Kidney epithelial cell (primary cell): ENCODE measurements at regions not wholly inside any gene's neighbourhood (a gene's known extent, or its start where the extent isn't known, plus 50 kb on each side); places are given as distances from the start of the nearest gene placed in this dataset.

ENCODE experiments used
- DNase-seq: peaks from one replicate; pipeline ENCODE4 v3.0.0-alpha.2; 2010; ENCODE audit warnings: low read depth
- H3K27me3 ChIP-seq: 2 replicates; pipeline ENCODE4 v1.6.0; 2011; ENCODE audit warnings: low read length; ENCODE audit not compliant: control insufficient read depth, insufficient read depth
- H3K36me3 ChIP-seq: 2 replicates; pipeline ENCODE4 v1.5.1; 2011; ENCODE audit warnings: low read length; ENCODE audit not compliant: control insufficient read depth, insufficient read depth
- H3K4me3 ChIP-seq: 2 replicates; pipeline ENCODE4 v1.5.1; 2011; ENCODE audit warnings: low read depth, mild to moderate bottlenecking, control low read depth, low read length
- TF ChIP-seq, protein P1 (sequence below): IDR thresholded peaks from 2 replicates; pipeline ENCODE4 v1.5.1; 2011; ENCODE audit warnings: mild to moderate bottlenecking, moderate library complexity, low read length, control low read depth, inconsistent platforms; ENCODE audit not compliant: insufficient read depth, poor library complexity, severe bottlenecking

DNA sequence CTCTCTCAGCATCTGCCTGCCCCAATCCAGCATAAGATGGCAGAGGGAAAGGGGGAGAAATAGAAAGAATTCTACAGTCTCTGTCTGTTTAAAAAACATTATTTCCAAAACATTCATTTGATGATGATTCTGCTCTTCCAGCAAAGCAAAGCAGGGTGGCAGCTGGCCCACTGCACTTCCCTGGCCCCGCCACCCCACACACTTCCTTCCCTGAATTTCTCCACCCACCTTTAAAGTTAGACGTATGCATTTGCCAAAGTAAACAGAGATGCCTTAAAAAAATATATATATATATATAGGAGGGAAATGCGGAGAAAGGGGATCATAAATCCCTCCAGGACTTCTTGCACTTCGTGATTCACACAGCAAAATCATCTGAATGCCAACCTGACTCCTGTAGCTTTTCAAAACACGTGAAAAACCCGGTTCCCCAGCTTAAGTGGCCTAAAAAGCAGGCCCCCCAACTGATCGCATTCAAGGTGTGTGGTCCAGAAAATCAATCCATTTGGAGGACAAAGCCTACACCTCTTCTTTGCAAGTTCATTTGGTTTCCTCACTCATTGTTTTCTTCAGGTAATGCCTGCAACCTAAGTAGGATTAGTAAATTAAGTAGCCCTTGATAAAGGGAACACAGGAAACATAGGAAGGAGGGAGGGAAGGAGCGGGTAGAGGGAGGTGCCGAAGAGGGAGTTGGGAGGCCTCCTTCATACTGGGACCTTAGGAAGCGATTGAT, 68.8 kb downstream of the LLPH start:
- Histone ChIP-seq H3K36me3 (no peaks in the 10 kb centered on the region), H3K27me3 (no peaks in the 10 kb centered on the region), H3K4me3 (no peak overlapping the region)
- no peak for DNase-seq
- TF ChIP-seq, protein P1, sequence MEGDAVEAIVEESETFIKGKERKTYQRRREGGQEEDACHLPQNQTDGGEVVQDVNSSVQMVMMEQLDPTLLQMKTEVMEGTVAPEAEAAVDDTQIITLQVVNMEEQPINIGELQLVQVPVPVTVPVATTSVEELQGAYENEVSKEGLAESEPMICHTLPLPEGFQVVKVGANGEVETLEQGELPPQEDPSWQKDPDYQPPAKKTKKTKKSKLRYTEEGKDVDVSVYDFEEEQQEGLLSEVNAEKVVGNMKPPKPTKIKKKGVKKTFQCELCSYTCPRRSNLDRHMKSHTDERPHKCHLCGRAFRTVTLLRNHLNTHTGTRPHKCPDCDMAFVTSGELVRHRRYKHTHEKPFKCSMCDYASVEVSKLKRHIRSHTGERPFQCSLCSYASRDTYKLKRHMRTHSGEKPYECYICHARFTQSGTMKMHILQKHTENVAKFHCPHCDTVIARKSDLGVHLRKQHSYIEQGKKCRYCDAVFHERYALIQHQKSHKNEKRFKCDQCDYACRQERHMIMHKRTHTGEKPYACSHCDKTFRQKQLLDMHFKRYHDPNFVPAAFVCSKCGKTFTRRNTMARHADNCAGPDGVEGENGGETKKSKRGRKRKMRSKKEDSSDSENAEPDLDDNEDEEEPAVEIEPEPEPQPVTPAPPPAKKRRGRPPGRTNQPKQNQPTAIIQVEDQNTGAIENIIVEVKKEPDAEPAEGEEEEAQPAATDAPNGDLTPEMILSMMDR = no peak

DNA sequence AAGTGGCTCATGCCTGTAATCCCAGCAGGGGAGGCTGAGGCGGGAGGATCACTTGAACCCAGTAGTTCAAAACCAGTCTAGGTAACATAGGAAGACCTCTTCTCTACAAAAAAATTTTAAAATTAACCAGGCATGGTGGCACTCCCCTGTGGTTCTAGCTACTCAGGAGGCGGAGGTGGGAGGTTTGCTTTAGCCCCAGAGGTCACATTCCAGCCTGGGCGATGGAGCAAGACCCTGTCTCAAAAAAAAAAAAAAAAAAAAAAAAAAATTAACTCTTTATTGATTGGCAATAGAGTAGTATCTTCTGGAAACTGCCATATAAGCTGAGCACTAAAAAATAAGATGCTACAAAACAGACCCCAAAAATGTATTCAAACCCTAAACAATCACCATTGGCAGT, 69.5 kb downstream of the LLPH start:
- no peak for DNase-seq
- no peaks in the 10 kb centered on the region for H3K36me3 ChIP-seq
- no peak overlapping the region for H3K4me3 ChIP-seq
- no peaks in the 10 kb centered on the region for H3K27me3 ChIP-seq
- TF ChIP-seq, protein P1 = no peak

DNA sequence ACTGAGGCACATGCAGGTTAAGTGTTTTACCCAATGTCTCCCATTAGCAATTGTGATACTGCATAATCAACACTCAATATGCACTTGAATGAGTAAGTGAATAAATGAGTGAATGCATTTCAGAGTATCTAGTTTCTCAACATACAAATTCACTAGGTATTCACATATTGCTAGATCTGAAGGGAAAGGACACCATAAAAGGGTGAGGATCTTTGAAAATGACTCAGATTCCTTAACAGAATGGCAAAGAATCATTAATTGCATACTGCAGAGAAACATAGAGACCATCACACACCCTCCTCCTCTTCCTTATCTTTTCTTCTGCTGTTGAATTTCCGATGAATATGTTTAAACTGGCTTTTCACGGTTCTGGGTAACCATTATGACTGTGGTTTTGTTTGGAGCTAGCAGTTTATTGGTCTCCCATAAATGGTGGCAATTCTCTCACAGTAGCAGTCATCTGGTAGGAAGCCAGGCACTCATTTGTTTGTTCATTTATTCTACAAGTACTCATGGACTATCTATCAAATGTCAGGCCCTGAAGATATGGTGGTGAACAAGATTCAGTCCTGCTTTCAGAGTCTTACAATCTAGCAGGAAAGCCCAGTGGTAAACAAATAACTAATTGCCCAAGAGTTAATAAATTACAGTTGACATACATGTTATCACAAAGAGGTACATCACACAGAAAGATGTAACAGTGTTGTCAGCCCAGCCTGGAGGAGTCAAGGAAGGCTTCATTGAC, 70.2 kb downstream of the LLPH start:
- Histone ChIP-seq H3K27me3 (no peaks in the 10 kb centered on the region), H3K36me3 (no peaks in the 10 kb centered on the region), H3K4me3 (no peak overlapping the region)
- no peak for DNase-seq
- TF ChIP-seq, protein P1 = no peak

DNA sequence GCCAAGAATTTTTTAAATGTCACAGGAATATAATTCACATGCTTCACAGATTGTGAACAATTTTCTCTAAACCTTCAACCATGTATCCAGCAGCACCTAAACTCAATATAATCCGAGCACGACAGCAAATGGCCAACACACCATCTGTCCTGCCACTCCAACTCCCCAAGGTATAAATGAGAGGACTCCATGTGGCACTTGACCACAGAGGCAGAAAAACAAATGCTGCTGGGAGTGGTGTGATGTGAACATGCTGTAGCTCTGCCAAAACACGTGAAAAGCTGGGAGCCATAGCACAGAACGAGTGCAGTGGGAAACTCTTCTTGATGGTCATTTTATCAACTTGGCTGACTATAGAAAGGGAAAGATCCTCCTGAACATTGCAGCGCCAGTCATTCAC, 70.9 kb downstream of the LLPH start:
- no peak overlapping the region for H3K4me3 ChIP-seq
- H3K36me3 ChIP-seq = no peaks in the 10 kb centered on the region
- no peaks in the 10 kb centered on the region for H3K27me3 ChIP-seq
- TF ChIP-seq, protein P1 = no peak
- DNase-seq = no peak

DNA sequence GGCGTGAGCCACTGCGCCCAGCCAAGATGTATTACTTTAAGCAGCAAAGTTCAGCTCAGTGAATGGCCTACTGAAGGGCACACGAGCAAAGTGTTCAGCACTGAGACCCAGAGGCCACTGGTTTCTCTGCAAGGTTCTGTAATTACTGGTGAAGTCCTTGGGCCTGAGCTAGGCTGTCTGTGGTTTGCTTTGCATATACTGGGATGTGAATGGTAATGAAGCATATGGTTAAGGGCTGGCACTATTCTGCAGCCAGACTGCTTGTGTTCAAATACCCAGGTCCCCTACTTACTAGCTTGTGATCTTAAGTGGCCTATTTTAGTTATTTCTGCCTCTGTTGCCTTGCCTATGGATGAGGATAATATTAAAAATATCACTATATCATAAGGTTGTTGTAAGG, 72.0 kb downstream of the LLPH start:
- Histone ChIP-seq H3K27me3 (no peaks in the 10 kb centered on the region), H3K4me3 (no peak overlapping the region), H3K36me3 (no peaks in the 10 kb centered on the region)
- TF ChIP-seq, protein P1 = no peak
- DNase-seq = no peak
